ENCODE measurements at regions not wholly inside any gene's neighbourhood (a gene's known extent, or its start where the extent isn't known, plus 50 kb on each side); places are given as distances from the start of the nearest gene placed in this dataset.

DNA sequence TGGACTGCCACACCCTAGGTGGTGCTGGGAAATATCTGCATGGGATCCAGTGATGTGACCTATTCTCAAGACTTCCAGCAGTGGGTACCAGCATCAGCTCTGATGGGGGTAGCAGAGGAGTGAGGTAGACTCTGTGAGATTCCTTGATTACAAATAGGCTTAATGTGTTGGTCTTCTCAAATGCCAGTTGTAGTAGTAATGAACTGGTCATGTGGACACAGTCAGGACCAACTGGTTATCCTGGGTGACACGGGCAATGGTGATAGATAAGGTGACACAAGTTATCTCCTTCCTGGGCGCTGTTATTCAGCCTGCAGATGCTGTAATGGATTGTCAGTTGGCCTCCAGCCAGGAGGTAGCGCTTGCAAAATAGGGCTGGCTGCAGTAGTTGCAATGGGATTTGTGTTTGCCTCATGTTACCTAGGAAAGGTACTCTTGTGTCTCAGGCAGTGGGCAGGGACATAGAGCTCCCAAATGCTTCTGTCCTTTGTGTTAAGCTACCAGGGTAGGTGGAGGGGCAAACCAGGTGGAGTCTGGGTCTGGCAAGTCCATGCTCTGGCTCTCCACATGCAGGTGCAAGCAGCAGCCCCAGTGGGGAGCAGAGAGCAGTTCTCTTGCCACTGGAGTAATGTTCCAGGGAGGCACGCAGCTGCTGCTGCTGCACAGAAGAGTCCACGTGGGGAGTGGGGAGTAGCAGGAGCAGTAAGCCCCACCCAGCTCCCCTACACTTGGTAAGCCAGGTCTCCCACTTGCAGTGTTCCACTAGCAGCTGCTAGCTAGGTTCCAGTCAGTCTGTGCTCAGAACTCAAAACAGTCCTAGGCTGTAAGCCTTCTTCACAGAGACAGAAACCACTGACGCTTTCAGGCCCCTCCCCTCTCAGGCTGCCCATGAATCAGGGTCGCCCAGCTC is 505.4 kb upstream of the DDX18 start:
- TF ChIP-seq, protein P1, sequence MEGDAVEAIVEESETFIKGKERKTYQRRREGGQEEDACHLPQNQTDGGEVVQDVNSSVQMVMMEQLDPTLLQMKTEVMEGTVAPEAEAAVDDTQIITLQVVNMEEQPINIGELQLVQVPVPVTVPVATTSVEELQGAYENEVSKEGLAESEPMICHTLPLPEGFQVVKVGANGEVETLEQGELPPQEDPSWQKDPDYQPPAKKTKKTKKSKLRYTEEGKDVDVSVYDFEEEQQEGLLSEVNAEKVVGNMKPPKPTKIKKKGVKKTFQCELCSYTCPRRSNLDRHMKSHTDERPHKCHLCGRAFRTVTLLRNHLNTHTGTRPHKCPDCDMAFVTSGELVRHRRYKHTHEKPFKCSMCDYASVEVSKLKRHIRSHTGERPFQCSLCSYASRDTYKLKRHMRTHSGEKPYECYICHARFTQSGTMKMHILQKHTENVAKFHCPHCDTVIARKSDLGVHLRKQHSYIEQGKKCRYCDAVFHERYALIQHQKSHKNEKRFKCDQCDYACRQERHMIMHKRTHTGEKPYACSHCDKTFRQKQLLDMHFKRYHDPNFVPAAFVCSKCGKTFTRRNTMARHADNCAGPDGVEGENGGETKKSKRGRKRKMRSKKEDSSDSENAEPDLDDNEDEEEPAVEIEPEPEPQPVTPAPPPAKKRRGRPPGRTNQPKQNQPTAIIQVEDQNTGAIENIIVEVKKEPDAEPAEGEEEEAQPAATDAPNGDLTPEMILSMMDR (IDR thresholded peaks at IDR 0.05): no peak
- TF ChIP-seq POLR2A (IDR thresholded peaks at IDR 0.05): no peak
